BJ (cell line): ENCODE measurements at regions not wholly inside any gene's neighbourhood (a gene's known extent, or its start where the extent isn't known, plus 50 kb on each side); places are given as distances from the start of the nearest gene placed in this dataset.

Source experiments
- CTCF ChIA-PET: fragments of 350-600 bp; formaldehyde crosslinking; extraction: SDS; loops from one replicate; lab custom pipeline; 2021; ENCODE audit warnings: antibody characterized with exemption, inconsistent platforms; lab: Yijun Ruan, JAX
- POLR2A ChIA-PET: fragments of 300-600 bp; sonication (Branson Sonifier 250); formaldehyde crosslinking; extraction: SDS; loops from one replicate; lab custom pipeline; 2021; ENCODE audit warnings: antibody characterized with exemption; lab: Charles Lee
- DNase-seq: peaks from one replicate; pipeline ENCODE4 v3.0.0-alpha.2; 2011; ENCODE audit warnings: low read depth
- H3K27me3 ChIP-seq: 2 replicates; pipeline ENCODE4 v1.6.0; 2011; ENCODE audit warnings: low read length; ENCODE audit not compliant: control insufficient read depth, insufficient read depth
- H3K36me3 ChIP-seq: 2 replicates; pipeline ENCODE4 v1.5.1; 2011; ENCODE audit warnings: low read length; ENCODE audit not compliant: control insufficient read depth, insufficient read depth
- H3K4me3 ChIP-seq: 2 replicates; pipeline ENCODE4 v1.5.1; 2011; ENCODE audit warnings: low read depth, mild to moderate bottlenecking, control low read depth, low read length
- TF ChIP-seq, protein P1 (sequence below): IDR thresholded peaks from 2 replicates; pipeline ENCODE4 v1.5.1; 2011; ENCODE audit warnings: low read depth, mild to moderate bottlenecking, control low read depth, inconsistent platforms, low read length, moderate library complexity; ENCODE audit not compliant: insufficient read depth

DNA sequence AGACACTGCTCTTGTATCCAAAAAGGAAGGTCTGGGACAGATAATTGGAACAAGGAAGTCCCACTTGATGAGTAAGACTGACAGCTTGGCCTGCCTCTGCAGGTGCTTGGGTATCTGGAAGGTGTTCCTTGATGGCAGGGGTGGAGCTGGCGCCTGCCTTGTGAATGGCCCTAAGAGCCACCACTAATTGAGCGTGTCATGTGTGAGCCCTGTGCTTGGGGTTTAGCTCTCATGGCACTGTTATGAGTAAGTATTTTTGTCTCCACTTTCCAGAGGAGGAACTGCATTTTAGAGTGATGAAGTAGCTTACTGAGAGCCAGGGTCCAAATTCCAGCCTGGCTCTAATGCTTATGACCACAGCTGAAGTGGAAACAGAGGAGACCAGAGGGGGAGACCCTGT, 71.2 kb upstream of the NECTIN1 start:
- CTCF ChIA-PET = no interaction called here
- DNase-seq = no peak

DNA sequence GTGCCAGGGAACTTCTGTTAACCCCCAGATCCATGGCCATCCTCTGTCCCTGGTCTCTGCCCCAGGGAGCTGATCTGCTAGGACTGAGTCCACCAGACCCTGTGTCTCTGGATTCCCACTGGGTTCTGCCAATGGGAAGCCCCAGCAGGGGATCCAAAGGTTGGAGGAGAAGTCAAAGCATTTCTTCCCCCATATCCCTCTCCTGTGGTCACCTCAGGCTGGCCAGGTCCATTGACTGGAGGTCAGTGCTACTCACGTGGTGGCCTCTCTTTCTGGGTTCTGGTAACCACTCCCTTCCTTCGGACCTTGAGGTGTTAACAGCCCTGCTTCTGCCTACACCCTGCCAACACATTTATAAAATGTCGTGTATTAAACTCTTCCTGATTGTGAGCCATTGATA, 69.7 kb upstream of the NECTIN1 start:
- TF ChIP-seq, protein P1, sequence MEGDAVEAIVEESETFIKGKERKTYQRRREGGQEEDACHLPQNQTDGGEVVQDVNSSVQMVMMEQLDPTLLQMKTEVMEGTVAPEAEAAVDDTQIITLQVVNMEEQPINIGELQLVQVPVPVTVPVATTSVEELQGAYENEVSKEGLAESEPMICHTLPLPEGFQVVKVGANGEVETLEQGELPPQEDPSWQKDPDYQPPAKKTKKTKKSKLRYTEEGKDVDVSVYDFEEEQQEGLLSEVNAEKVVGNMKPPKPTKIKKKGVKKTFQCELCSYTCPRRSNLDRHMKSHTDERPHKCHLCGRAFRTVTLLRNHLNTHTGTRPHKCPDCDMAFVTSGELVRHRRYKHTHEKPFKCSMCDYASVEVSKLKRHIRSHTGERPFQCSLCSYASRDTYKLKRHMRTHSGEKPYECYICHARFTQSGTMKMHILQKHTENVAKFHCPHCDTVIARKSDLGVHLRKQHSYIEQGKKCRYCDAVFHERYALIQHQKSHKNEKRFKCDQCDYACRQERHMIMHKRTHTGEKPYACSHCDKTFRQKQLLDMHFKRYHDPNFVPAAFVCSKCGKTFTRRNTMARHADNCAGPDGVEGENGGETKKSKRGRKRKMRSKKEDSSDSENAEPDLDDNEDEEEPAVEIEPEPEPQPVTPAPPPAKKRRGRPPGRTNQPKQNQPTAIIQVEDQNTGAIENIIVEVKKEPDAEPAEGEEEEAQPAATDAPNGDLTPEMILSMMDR = no peak
- Histone ChIP-seq H3K27me3 (peaks cover 5% of the 10 kb centered on the region), H3K4me3 (no peak overlapping the region), H3K36me3 (no peaks in the 10 kb centered on the region)
- POLR2A ChIA-PET = no interaction called here
- no peak for DNase-seq
- CTCF ChIA-PET = no interaction called here

More for the DNA sequence above, 71.2 kb upstream of the NECTIN1 start:
- Histone ChIP-seq H3K4me3 (no peak overlapping the region), H3K36me3 (no peaks in the 10 kb centered on the region), H3K27me3 (peaks cover 3% of the 10 kb centered on the region)
- POLR2A ChIA-PET = no interaction called here
- TF ChIP-seq, protein P1 = no peak

DNA sequence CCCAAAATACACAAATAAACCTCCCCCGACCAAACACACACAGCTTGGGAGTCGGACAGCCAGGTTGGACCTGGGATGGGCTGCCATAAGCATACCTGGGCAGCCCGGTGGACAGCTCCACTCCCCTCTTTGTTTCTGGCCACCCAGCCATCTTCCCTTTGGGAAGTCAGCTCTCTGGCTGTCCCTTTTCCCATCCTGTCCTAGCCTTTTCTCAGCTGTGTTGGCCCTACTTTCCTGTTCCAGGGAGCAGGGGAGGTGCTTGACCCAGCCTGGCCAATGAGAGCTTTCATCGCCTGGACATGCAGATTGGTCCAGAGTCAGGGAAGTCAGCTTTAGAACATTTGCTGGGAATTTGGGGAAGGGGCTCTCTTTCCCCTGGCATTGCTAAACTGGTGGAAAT, 68.7 kb upstream of the NECTIN1 start:
- TF ChIP-seq, protein P1 = no peak
- Histone ChIP-seq H3K27me3 (peaks cover 3% of the 10 kb centered on the region), H3K4me3 (no peak overlapping the region), H3K36me3 (no peaks in the 10 kb centered on the region)
- DNase-seq = no peak
- POLR2A ChIA-PET = no interaction called here
- CTCF ChIA-PET = no interaction called here

DNA sequence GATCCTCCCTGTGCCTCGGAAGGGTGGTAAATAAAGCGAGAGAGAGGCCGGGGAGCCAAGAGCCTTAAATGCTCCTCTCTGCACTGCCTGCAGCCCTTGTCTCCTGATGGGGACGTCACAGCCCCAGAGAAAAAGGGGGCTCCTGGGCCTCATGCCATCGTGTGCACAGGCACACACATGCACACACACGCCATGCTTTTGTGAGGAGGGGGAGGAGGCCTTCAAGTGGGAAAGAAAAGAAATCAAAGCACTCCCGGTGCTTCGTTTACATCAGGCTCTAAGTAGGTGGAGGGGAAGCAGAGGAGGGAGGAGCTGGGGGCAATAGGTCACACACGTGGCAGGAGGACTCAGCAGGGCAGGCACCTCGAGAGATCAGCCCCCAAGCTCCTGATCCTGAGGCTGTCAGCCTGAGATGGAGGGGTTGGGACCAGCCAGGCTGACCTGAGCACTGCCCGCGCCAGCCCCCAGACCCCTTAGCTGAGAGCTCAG, 68.2 kb upstream of the NECTIN1 start:
- Histone ChIP-seq H3K36me3 (no peaks in the 10 kb centered on the region), H3K4me3 (no peak overlapping the region), H3K27me3 (peaks cover 2% of the 10 kb centered on the region)
- ChIA-PET POLR2A (no interaction called here), CTCF (no interaction called here)
- no peak for DNase-seq
- TF ChIP-seq, protein P1 = no peak

DNA sequence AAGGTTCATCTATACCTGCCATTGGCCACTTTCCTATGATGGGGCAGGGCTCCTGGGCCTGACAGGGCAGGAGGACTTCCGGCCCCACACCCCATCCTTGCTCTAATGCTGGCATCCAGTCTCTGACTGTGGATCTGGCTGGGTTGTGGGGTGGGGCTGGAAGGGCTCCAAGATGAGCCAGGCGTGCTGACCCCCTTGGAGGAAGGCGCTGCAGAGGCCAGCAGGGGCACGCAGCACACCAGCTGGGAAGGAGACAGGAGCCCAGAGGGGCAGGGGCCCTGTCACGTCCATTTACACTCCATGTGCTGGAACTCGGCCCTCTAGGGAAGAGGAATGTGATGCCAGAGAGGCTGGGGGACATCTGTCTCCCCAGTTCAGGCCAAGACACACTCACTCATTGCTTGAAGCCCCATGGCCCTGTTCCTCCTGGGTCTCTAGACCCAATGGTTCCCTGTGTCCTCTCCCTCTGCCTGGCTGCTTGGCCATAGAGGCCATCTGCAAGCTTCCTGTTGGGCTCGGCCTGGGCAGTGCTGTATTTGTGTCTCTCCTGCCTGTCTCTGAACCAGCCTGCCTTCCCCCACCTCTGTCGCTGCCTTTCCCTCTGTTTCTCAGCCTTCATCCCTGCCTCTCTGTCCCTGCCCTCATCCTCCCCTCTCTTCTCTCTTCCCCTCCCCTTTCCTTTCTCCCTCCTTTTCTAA, 67.5 kb upstream of the NECTIN1 start:
- POLR2A ChIA-PET = no interaction called here
- H3K27me3 ChIP-seq = peaks cover 2% of the 10 kb centered on the region
- H3K36me3 ChIP-seq = no peaks in the 10 kb centered on the region
- TF ChIP-seq, protein P1 = no peak
- DNase-seq = no peak
- no peak overlapping the region for H3K4me3 ChIP-seq
- CTCF ChIA-PET = no interaction called here
